ENCODE measurements at regions not wholly inside any gene's neighbourhood (a gene's known extent, or its start where the extent isn't known, plus 50 kb on each side); places are given as distances from the start of the nearest gene placed in this dataset.
"Not testable (repeated sequence)": the region's sequence is repeated elsewhere in the genome, so short reads cannot be mapped to it uniquely, and the experiment has no call there.

DNA sequence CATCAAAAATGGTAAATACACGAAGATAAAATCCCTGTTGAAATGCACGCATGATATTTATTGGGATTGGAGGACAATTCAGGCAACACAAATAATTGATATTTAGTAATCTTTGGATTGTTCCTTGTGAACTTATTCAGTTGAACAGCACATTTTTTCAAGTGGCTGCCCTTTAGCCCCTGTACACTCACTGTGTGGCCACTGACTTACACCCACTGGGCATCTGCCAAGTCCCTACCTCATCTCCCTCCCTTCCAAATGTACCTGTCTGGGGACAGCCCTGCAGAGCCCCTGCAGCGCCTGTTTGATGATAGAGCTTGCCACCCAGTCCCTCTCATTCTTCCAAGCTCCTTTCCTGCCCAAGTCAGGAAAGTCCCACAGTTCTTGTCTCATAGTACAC lies 154.3 kb downstream of the GLUL start:
- Mint-ChIP-seq H3K36me3 (ENCODE audit: low read depth) (no peaks in the 10 kb centered on the region), H3K27me3 (peaks cover 10% of the 10 kb centered on the region), H3K9me3 (no peaks in the 10 kb centered on the region), H3K4me3 (no peak overlapping the region), H3K27ac (no peak overlapping the region), H3K4me1 (no peaks in the 10 kb centered on the region)
- ATAC-seq (replicated peaks), result no peak

DNA sequence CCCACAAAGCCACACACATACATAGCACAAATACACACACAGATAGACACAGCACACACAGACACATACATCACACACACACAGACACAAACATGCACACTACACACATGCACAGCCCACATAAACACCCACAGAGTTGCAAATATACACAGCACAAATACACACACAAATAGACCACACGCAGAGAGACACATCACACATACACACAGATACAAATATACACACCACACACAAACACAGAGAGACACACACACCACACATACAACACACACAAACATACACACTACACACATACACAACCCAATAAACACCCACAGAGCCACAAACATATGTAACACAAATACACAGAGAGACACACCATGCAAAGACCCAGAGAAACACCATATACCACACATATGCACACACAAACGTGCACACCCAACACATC lies 154.9 kb downstream of the GLUL start:
- H3K36me3 Mint-ChIP-seq (ENCODE audit: low read depth), result no peaks in the 10 kb centered on the region
- H3K4me3 Mint-ChIP-seq, result no peak overlapping the region
- no peaks in the 10 kb centered on the region for H3K9me3 Mint-ChIP-seq
- no peak for ATAC-seq (replicated peaks)
- no peak overlapping the region for H3K27ac Mint-ChIP-seq
- H3K4me1 Mint-ChIP-seq, result no peaks in the 10 kb centered on the region
- peaks cover 5% of the 10 kb centered on the region for H3K27me3 Mint-ChIP-seq

DNA sequence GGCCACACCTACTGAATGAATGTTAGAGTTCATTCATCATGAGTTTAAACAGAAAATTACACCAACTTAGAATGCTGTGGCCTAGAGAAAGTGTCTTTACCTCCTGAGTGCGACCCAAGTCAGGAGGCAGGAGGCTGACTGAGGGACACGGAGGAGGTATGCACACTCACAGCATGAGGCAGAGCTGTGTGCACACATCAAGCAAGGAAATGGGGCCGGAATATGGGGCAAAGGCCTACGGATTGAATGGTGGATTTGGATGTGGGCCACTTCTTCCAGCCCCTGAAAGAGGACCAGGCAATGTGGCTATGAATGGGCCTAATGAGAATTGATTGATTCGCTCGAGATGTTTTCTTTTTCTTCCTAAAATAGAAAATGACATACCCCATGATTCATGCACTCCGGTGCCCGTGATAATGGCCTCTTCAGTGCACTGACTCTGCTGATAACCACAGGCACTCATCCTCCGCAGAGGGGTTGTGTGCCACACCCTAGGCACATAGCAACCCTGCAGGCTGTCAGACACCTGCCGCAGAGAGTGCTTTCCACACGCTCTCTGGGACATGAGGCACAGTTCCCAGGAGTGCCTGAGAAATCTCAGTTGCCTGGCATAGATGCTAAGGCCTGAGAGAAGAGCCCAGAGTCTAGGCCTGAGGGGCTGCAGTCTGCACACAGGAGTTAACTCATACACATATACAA lies 155.5 kb downstream of the GLUL start:
- Mint-ChIP-seq H3K9me3 (no peaks in the 10 kb centered on the region), H3K27ac (no peak overlapping the region), H3K4me3 (no peak overlapping the region), H3K36me3 (ENCODE audit: low read depth) (no peaks in the 10 kb centered on the region), H3K4me1 (no peaks in the 10 kb centered on the region), H3K27me3 (peaks cover 5% of the 10 kb centered on the region)
- peak; percentile 41 for ATAC-seq (replicated peaks)

DNA sequence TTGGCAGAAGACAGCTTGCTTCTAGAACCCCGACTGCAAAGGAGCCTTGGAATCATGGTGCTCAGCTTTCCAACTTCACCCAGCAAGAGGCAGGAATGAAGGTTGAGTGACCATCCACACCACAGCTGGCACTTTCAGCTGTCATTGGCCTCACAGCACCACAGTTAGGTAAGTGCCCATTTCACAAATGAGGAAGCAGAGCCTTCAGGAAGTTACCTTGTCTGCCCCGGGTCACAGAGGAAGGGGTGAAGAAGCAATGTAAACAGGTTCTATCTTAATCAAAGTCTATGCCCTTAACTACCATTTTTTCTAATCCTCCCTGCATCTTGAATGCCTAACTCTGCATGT lies 156.0 kb downstream of the GLUL start:
- no peak overlapping the region for H3K4me3 Mint-ChIP-seq
- H3K4me1 Mint-ChIP-seq, result no peaks in the 10 kb centered on the region
- H3K36me3 Mint-ChIP-seq (ENCODE audit: low read depth), result no peaks in the 10 kb centered on the region
- H3K9me3 Mint-ChIP-seq, result no peaks in the 10 kb centered on the region
- no peak for ATAC-seq (replicated peaks)
- H3K27ac Mint-ChIP-seq, result no peak overlapping the region
- peaks cover 5% of the 10 kb centered on the region for H3K27me3 Mint-ChIP-seq

DNA sequence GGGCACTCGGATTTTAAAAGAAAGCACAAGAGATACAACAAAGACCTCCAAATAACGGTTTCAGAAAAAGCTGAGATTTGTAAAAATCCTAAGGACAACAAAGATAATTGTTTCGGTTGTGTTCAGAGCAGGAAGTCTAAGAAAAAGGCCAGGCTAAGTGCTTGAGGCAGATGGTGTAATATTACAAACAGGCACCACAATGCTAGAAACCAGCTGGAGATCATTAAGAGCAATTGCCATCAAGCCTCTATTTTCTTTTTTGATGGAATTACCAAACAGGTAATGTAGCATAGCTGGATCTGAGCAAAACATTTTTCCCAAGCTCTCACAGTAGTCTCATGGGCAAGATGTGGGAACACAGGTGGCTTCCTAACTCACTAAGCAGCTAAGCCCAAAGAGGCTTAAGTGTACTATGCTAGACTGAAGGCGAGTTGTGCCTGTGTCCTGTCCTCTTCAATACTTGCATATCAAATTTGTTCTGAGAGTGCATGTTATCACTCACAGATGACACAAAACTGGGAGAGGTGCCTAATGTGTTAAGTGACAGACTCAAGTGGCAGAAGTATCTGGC lies 161.6 kb downstream of the GLUL start:
- Mint-ChIP-seq H3K4me1 (no peaks in the 10 kb centered on the region), H3K36me3 (ENCODE audit: low read depth) (no peaks in the 10 kb centered on the region), H3K27ac (no peak overlapping the region), H3K27me3 (no peaks in the 10 kb centered on the region), H3K4me3 (no peak overlapping the region), H3K9me3 (no peaks in the 10 kb centered on the region)
- ATAC-seq (replicated peaks), result no peak

DNA sequence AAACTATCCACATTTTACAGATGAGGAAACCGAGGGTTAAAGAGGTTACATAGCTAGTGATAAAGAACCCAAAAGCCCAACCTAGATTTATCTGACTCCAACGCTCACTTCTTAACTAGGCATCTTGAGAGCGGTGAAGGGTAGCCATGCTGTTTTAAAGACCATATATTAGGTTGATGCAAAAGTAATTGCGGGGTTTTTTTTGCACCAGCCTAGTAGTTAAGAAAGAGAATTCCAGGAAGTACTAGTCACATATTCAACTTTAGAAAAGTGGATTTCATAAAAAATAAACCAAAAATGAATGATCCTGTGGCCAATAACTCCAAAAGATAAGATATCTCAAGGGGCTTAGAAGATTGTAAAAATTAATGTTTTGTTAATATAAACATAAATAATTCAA lies 162.1 kb downstream of the GLUL start:
- Mint-ChIP-seq H3K4me1 (no peaks in the 10 kb centered on the region), H3K27ac (no peak overlapping the region), H3K9me3 (no peaks in the 10 kb centered on the region), H3K4me3 (no peak overlapping the region), H3K27me3 (no peaks in the 10 kb centered on the region), H3K36me3 (ENCODE audit: low read depth) (no peaks in the 10 kb centered on the region)
- ATAC-seq (replicated peaks), result no peak

DNA sequence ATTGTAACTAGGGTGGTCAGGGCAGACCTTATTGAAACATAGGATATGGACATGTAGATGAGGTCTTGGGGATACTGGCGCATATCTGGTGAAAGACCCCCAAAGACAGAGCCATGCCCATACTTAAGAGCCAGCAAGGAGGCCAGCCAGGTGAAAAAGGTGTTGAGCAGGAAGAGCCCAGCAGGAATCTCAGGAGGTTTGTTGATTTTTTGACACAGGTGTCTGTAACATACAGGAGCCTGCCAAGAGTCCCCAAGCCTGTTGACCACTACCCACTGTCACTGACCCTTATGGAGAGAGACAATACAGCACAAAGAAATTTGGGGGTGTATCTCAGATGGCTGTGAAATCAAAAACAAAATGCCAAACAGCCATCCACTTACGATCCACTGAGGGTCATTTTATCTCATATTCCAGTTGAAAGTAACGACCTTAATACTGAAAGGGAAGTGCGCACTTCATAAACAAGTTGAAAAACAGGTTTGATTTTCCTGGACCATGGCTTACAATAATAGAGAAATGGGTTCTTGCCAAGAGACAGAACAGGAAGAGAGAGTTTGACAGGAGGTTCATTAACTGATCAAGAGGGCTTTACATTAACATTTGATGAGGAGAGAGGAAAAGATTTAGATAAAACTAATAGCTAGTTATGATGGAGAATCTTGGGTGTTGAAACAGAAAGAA lies 163.6 kb downstream of the GLUL start:
- H3K27me3 Mint-ChIP-seq, result no peaks in the 10 kb centered on the region
- H3K36me3 Mint-ChIP-seq (ENCODE audit: low read depth), result no peaks in the 10 kb centered on the region
- no peak for ATAC-seq (replicated peaks)
- peaks cover 4% of the 10 kb centered on the region for H3K9me3 Mint-ChIP-seq
- H3K27ac Mint-ChIP-seq, result no peak overlapping the region
- no peaks in the 10 kb centered on the region for H3K4me1 Mint-ChIP-seq
- H3K4me3 Mint-ChIP-seq, result no peak overlapping the region

DNA sequence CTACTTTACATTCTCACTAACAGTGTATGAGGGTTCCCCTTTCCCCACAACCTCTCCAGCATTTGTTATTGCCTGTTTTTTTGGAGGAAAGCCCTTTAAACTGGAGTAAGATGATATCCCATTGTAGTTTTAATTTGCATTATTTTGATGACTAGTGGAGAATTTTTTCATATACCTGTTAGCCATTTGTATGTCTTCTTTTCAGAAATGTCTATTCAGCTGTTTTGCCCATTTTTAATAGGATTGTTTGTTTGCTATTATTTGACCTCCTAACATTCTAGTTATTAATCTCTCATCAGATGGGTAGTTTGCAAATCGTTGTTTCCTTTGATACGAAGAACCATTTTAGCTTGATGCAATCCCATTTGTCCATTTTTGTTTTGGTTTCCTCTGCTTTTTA lies 165.0 kb downstream of the GLUL start:
- no peak for ATAC-seq (replicated peaks)
- H3K4me1 Mint-ChIP-seq, result no peaks in the 10 kb centered on the region
- H3K27me3 Mint-ChIP-seq, result no peaks in the 10 kb centered on the region
- peaks cover 10% of the 10 kb centered on the region for H3K9me3 Mint-ChIP-seq
- no peaks in the 10 kb centered on the region for H3K36me3 Mint-ChIP-seq (ENCODE audit: low read depth)
- no peak overlapping the region for H3K4me3 Mint-ChIP-seq
- H3K27ac Mint-ChIP-seq, result no peak overlapping the region

GRCh38 chr1:182225755-182226154 lies 164.2 kb upstream of the ZNF648 start:
- not testable (repeated sequence) for H3K4me1 Mint-ChIP-seq; H3K36me3 Mint-ChIP-seq (ENCODE audit: low read depth); H3K4me3 Mint-ChIP-seq; H3K27ac Mint-ChIP-seq; ATAC-seq (replicated peaks); H3K27me3 Mint-ChIP-seq
- peaks cover 14% of the 10 kb centered on the region for H3K9me3 Mint-ChIP-seq

DNA sequence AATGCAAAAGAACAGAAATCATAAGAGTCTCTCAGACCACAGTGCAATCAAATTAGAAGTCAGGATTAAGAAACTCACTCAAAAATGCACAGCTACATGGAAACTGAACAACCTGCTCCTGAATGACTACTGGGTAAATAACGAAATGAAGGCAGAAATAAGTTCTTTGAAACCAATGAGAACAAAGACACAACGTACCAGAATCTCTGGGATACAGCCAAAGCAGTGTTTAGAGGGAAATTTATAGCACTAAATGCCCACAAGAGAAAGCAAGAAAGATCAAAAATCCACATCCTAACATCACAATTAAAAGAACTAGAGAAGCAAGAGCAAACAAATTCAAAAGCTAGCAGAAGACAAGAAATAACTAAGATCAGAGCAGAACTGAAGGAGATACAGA lies 160.5 kb upstream of the ZNF648 start:
- H3K9me3 Mint-ChIP-seq, result peaks cover 20% of the 10 kb centered on the region
- ATAC-seq (replicated peaks); H3K4me1 Mint-ChIP-seq; H3K27me3 Mint-ChIP-seq; H3K36me3 Mint-ChIP-seq (ENCODE audit: low read depth); H3K4me3 Mint-ChIP-seq; H3K27ac Mint-ChIP-seq: not testable (repeated sequence)

DNA sequence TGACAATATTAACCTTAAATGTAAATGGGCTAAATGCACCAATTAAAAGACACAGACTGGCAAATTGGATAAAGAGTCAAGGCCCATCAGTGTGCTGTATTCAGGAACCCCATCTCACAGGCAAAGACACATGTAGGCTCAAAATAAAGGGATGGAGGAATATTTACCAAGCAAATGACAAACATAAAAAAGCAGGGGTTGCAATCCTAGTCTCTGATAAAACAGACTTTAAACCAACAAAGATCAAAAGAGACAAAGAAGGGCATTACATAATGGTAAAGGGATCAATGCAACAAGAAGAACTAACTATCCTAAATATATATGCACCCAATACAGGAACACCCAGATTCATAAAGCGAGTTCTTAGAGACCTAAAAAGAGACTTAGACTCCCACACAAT lies 159.9 kb upstream of the ZNF648 start:
- Mint-ChIP-seq H3K9me3 (peaks cover 20% of the 10 kb centered on the region), H3K27me3 (peaks cover 11% of the 10 kb centered on the region)
- not testable (repeated sequence) for H3K27ac Mint-ChIP-seq; H3K36me3 Mint-ChIP-seq (ENCODE audit: low read depth); ATAC-seq (replicated peaks); H3K4me1 Mint-ChIP-seq; H3K4me3 Mint-ChIP-seq

DNA sequence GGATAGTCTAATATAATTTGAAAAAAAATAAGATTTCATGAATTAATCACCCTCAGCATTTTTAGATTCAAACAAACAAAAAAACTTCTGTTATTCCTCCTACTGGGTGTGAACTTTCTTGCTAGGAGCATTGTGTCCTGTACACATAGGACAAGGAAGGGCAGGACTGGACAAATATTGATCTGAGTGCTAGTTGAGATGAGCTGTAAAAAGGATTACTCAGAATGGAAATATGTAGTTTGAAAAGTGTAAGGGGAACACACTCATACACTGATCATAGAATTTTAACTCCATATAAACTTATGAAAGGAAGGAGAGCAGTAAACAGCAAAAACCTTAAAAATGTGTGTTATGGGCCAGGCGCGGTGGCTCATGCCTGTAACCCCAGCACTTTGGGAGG lies 156.5 kb upstream of the ZNF648 start:
- Mint-ChIP-seq H3K4me1 (no peaks in the 10 kb centered on the region), H3K9me3 (peaks cover 16% of the 10 kb centered on the region), H3K27ac (no peak overlapping the region), H3K27me3 (peaks cover 11% of the 10 kb centered on the region), H3K4me3 (no peak overlapping the region), H3K36me3 (ENCODE audit: low read depth) (no peaks in the 10 kb centered on the region)
- no peak for ATAC-seq (replicated peaks)

GRCh38 chr1:182217071-182217470 lies 155.6 kb upstream of the ZNF648 start:
- Mint-ChIP-seq H3K4me1 (no peaks in the 10 kb centered on the region), H3K36me3 (ENCODE audit: low read depth) (no peaks in the 10 kb centered on the region), H3K4me3 (no peak overlapping the region), H3K9me3 (peaks cover 14% of the 10 kb centered on the region), H3K27ac (no peak overlapping the region), H3K27me3 (peaks cover 11% of the 10 kb centered on the region)
- no peak for ATAC-seq (replicated peaks)

DNA sequence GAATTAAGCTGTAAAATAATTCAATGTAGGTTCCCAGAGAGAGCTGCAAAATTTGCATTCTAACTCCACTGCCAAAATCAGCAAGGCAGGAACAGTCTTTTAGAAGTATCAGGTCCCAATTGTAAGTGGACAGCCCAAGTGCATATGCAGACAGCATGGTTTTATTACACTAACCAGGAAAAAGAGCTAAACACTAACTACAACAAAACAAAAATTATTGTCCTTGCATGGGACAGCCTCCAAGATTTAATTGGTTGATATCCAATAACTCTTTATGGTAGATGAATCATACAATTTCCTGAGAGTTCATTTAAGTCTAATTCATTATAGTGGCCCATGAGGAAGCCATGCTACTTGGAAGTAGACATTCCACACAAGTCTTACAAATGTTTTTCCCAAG lies 154.3 kb upstream of the ZNF648 start:
- no peaks in the 10 kb centered on the region for H3K4me1 Mint-ChIP-seq
- no peak overlapping the region for H3K4me3 Mint-ChIP-seq
- ATAC-seq (replicated peaks), result no peak
- H3K36me3 Mint-ChIP-seq (ENCODE audit: low read depth), result no peaks in the 10 kb centered on the region
- peaks cover 11% of the 10 kb centered on the region for H3K27me3 Mint-ChIP-seq
- H3K9me3 Mint-ChIP-seq, result peaks cover 6% of the 10 kb centered on the region
- H3K27ac Mint-ChIP-seq, result no peak overlapping the region

DNA sequence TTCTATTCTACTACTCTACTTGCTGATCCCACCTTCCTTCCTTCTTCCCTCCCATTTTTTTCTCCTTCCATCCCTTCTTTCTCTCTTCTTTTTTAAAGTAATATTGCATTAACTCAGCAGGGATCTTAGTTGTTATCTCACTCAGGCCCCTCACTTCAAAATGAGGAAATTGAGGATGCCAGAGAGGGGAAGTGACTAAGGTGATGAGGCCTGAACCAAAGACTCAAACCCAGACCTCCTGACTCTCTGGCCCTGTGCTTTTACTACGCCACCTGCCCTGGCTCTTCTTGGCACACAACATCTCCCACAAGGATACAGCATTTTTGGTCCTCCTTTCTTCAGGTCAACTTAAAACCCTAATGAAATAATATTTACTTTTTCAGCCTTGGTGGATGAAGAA lies 151.7 kb upstream of the ZNF648 start:
- Mint-ChIP-seq H3K4me3 (no peak overlapping the region), H3K4me1 (no peaks in the 10 kb centered on the region), H3K27ac (no peak overlapping the region), H3K27me3 (peaks cover 6% of the 10 kb centered on the region), H3K36me3 (ENCODE audit: low read depth) (no peaks in the 10 kb centered on the region), H3K9me3 (no peaks in the 10 kb centered on the region)
- ATAC-seq (replicated peaks), result no peak
